ENCODE measurements at regions not wholly inside any gene's neighbourhood (a gene's known extent, or its start where the extent isn't known, plus 50 kb on each side); places are given as distances from the start of the nearest gene placed in this dataset.
"Not testable (repeated sequence)": the region's sequence is repeated elsewhere in the genome, so short reads cannot be mapped to it uniquely, and the experiment has no call there.

DNA sequence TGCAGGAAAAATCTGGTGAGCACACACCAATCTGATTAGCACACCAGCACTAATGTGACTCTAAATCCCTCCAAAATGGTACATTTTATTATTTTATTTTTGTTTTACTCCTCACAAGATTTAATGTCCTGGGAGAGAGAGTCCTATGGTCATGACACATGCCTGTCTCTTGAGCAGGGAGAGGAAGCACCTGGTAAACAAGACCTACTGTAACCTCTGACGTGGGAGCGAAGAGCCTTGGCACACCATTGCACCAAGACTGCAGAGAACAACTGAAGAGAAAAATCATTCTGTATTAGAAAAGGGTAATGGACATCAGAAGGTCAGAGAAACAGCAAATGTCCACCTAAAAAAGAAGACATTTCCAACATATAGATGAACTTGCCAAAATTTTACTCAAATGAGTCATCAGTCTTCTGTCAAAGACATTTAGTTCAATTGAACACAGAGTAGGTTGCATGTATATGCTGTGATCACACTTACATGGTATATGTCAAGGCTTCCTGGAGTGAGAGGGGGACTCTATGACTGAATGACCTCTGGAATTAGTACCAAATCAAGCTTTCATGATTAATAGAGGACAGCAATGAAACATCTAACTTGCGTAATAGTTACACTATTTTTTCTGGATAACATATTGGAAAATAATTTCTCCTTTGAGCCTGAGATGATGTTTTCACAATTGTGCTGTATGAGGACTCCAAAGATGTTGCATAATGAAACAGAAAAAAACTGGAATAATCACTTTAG is 186.9 kb upstream of the FLRT2 start:
- H3K27me3 ChIP-seq (ENCODE audit: control insufficient read depth, insufficient read depth, low read length) = no peaks in the 10 kb centered on the region
- no peaks in the 10 kb centered on the region for H3K4me1 ChIP-seq
- H3K36me3 ChIP-seq (ENCODE audit: control insufficient read depth, insufficient read depth, low read length) = no peaks in the 10 kb centered on the region
- no peak overlapping the region for H3K27ac ChIP-seq
- no peak for TF ChIP-seq CTCF (IDR thresholded peaks at IDR 0.05)
- H3K9me3 ChIP-seq (ENCODE audit: control insufficient read depth, low read length) = no peaks in the 10 kb centered on the region
- no peaks in the 10 kb centered on the region for H3K79me2 ChIP-seq
- no peak overlapping the region for H3K4me3 ChIP-seq (ENCODE audit: low read depth, low read length)
- no peak overlapping the region for H2AFZ ChIP-seq
- no peak overlapping the region for H3K4me2 ChIP-seq (ENCODE audit: low read length)
- no peak overlapping the region for H3K9ac ChIP-seq

- no peak for TF ChIP-seq CTCF (IDR thresholded peaks at IDR 0.05)
- no peaks in the 10 kb centered on the region for H3K27me3 ChIP-seq (ENCODE audit: control insufficient read depth, insufficient read depth, low read length)
- H2AFZ ChIP-seq = no peak overlapping the region
- H3K9ac ChIP-seq = no peak overlapping the region
- H3K4me2 ChIP-seq (ENCODE audit: low read length) = no peak overlapping the region
- no peaks in the 10 kb centered on the region for H3K4me1 ChIP-seq
- no peaks in the 10 kb centered on the region for H3K9me3 ChIP-seq (ENCODE audit: control insufficient read depth, low read length)
- H3K4me3 ChIP-seq (ENCODE audit: low read depth, low read length) = no peak overlapping the region
- no peak overlapping the region for H3K27ac ChIP-seq
- no peaks in the 10 kb centered on the region for H3K36me3 ChIP-seq (ENCODE audit: control insufficient read depth, insufficient read depth, low read length)
- H3K79me2 ChIP-seq = no peaks in the 10 kb centered on the region
These were observed 185.8 kb upstream of the FLRT2 start for GRCh38 chr14:85344171-85344570.

GRCh38 chr14:85344847-85345570 is 184.9 kb upstream of the FLRT2 start:
- no peaks in the 10 kb centered on the region for H3K27me3 ChIP-seq (ENCODE audit: control insufficient read depth, insufficient read depth, low read length)
- no peak overlapping the region for H2AFZ ChIP-seq
- no peak overlapping the region for H3K4me2 ChIP-seq (ENCODE audit: low read length)
- H3K9me3 ChIP-seq (ENCODE audit: control insufficient read depth, low read length) = no peaks in the 10 kb centered on the region
- H3K4me1 ChIP-seq = no peaks in the 10 kb centered on the region
- H3K36me3 ChIP-seq (ENCODE audit: control insufficient read depth, insufficient read depth, low read length) = no peaks in the 10 kb centered on the region
- H3K4me3 ChIP-seq (ENCODE audit: low read depth, low read length) = no peak overlapping the region
- H3K27ac ChIP-seq = no peak overlapping the region
- no peaks in the 10 kb centered on the region for H3K79me2 ChIP-seq
- H3K9ac ChIP-seq = no peak overlapping the region
- TF ChIP-seq CTCF (IDR thresholded peaks at IDR 0.05) = no peak

GRCh38 chr14:85350667-85351066 is 179.3 kb upstream of the FLRT2 start:
- no peaks in the 10 kb centered on the region for H3K9me3 ChIP-seq (ENCODE audit: control insufficient read depth, low read length)

DNA sequence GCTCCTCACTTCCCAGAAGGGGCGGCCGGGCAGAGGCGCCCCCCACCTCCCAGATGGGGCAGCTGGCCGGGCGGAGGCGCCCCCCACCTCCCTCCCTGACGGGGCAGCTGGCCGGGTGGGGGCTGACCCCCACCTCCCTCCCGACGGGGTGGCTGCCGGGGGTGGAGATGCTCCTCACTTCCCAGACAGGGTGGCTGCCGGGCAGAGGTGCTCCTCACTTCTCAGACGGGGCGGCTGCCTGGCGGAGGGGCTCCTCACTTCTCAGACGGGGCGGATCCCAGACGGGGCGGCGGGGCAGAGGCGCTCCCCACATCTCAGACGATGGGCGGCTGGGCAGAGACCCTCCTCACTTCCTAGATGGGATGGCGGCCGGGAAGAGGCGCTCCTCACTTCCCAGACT is 177.4 kb upstream of the FLRT2 start:
- H3K79me2 ChIP-seq; H3K4me2 ChIP-seq (ENCODE audit: low read length); H3K27ac ChIP-seq; H3K9me3 ChIP-seq (ENCODE audit: control insufficient read depth, low read length); H2AFZ ChIP-seq; H3K9ac ChIP-seq; H3K36me3 ChIP-seq (ENCODE audit: control insufficient read depth, insufficient read depth, low read length); H3K27me3 ChIP-seq (ENCODE audit: control insufficient read depth, insufficient read depth, low read length); H3K4me1 ChIP-seq; H3K4me3 ChIP-seq (ENCODE audit: low read depth, low read length): not testable (repeated sequence)

More at GRCh38 chr14:85350667-85351066, 179.3 kb upstream of the FLRT2 start:
- Histone ChIP-seq H3K4me2 (ENCODE audit: low read length) (no peak overlapping the region), H3K36me3 (ENCODE audit: control insufficient read depth, insufficient read depth, low read length) (no peaks in the 10 kb centered on the region), H2AFZ (no peak overlapping the region), H3K79me2 (no peaks in the 10 kb centered on the region), H3K27me3 (ENCODE audit: control insufficient read depth, insufficient read depth, low read length) (no peaks in the 10 kb centered on the region), H3K4me3 (ENCODE audit: low read depth, low read length) (no peak overlapping the region), H3K27ac (no peak overlapping the region), H3K9ac (no peak overlapping the region), H3K4me1 (no peaks in the 10 kb centered on the region)
- TF ChIP-seq CTCF (IDR thresholded peaks at IDR 0.05) = no peak
